Lower leg skin (tissue), 4 donors: ENCODE measurements at regions not wholly inside any gene's neighbourhood (a gene's known extent, or its start where the extent isn't known, plus 50 kb on each side); places are given as distances from the start of the nearest gene placed in this dataset.

Experiments
- DNase-seq, 2 donors: peaks; one replicate each; pipeline ENCODE4 v3.0.0-alpha.2; 2019; ENCODE audit warnings: low spot score in 2 of 2
- H3K4me3 ChIP-seq: fragments of 200-600 bp; sonication (generic); 2 replicates; pipeline ENCODE4 v1.5.1; 2017; ENCODE audit warnings: mild to moderate bottlenecking, low read depth; ENCODE audit not compliant: poor library complexity, severe bottlenecking
- CTCF ChIP-seq, 3 donors: fragments of 450-650 bp; IDR thresholded peaks; one replicate each; pipeline ENCODE4 v1.5.1; 2016; ENCODE audit warnings: antibody characterized with exemption in 3 of 3, mild to moderate bottlenecking in 3 of 3, moderate library complexity in 2 of 3
- POLR2A ChIP-seq, 2 donors: fragments of 450-650 bp; IDR thresholded peaks; one replicate each; pipeline ENCODE4 v1.6.1; 2016 to 2017; ENCODE audit warnings: antibody characterized with exemption in 2 of 2, mild to moderate bottlenecking in 1 of 2, moderate library complexity in 1 of 2
- WGBS, 2 donors: methylation state at CpG; one replicate each; pipeline ENCODE4 v1.1.5; 2018; 5-methylcytosine and 5-hydroxymethylcytosine counted together
- intact Hi-C: fragments of 100-400 bp; cut with DNase I; formaldehyde crosslinking; loops from one replicate; pipeline ENCODE4 v1.15.0; 2023; ENCODE audit warnings: low total_unique reads

DNA sequence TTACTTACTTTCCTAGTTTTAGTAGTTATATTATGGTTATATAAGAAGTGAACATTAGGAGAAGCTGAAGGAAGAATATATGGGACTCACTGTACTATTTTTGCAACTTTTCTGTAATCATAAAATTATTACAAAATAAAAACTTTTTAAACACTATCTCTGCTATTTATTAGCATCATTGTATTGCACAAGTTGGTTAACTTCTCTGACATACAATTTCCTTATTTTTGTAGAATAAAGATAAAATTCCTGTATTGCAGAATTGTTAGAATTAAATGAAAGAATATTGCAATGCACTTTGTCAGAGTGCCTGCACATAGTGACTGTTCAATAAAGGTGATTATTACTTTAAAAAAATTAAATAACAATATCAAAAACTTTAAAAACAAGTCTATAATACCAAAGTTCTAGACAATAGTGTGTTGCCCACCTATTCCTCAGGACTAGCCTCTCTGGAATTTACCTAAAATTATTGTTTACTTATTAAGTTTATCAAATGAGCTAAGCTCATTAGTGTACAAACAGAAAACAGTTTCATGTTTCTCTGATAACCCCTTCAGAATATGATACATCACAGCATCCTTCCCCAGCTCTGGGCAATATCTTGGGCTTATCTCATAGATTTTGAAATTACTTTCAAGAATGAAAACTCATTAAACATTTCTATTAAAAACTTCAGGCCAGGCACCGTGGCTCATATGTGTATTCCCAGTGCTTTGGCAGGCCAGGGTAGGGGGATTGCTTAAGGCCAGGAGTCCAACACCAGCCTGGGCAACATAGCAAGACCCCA lies 77.4 kb upstream of the TMPO start:
- H3K4me3 ChIP-seq: no peak overlapping the region
- intact Hi-C loops: no loop called here
- TF ChIP-seq CTCF (IDR thresholded peaks at IDR 0.05): no peak
- no peak for TF ChIP-seq POLR2A (IDR thresholded peaks at IDR 0.05)
- 86 to 87% methylated on average over 1 of the region's 1 CpG for WGBS, 2 donors
- DNase-seq: no peak

- no peak for DNase-seq
- TF ChIP-seq POLR2A (IDR thresholded peaks at IDR 0.05) (no peak), CTCF (IDR thresholded peaks at IDR 0.05) (no peak)
- no peak overlapping the region for H3K4me3 ChIP-seq
- intact Hi-C loops: no loop called here
- 52 to 67% methylated on average over 1 of the region's 1 CpG for WGBS, 2 donors
Measured at GRCh38 chr12:98438656-98439230, 76.6 kb upstream of the TMPO start.

GRCh38 chr12:98439471-98439951 lies 75.9 kb upstream of the TMPO start:
- no peak for DNase-seq
- TF ChIP-seq CTCF (IDR thresholded peaks at IDR 0.05) (no peak), POLR2A (IDR thresholded peaks at IDR 0.05) (no peak)
- intact Hi-C loops: no loop called here
- WGBS, 2 donors: 47 to 57% methylated on average over 3 of the region's 3 CpGs
- H3K4me3 ChIP-seq: no peak overlapping the region

DNA sequence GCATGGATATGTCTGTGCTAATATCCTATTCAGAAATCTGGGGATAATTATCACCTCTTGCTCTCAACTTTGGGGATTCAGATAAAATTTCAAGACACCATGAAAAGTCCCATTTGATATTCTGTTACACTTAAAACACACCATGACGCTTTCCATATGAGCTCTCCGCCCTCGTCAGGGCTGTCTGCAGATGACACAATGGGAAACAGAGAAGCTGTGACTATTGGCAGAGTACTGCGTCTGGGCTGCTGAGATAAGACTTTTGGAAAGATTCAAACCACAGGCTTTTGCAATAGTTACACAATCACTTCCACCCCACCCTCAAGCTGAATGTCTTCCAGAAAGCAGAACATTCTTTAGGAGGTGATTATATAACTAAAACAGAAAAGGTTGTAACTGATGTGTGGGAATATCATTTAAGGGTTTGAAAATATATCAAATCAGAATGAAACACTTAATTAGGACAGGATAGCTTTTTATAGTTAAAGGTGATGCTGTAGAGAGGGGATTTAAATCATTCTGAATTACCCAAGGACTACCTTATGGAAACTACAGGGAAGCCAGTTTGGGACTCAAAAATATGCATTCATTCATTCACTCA lies 75.3 kb upstream of the TMPO start:
- TF ChIP-seq CTCF (IDR thresholded peaks at IDR 0.05): no peak
- TF ChIP-seq POLR2A (IDR thresholded peaks at IDR 0.05): no peak
- intact Hi-C loops: no loop called here
- DNase-seq: peak in 1 of 2 donors; percentile 79
- no peak overlapping the region for H3K4me3 ChIP-seq
- 2% methylated on average over 4 of the region's 4 CpGs for WGBS, 2 donors

DNA sequence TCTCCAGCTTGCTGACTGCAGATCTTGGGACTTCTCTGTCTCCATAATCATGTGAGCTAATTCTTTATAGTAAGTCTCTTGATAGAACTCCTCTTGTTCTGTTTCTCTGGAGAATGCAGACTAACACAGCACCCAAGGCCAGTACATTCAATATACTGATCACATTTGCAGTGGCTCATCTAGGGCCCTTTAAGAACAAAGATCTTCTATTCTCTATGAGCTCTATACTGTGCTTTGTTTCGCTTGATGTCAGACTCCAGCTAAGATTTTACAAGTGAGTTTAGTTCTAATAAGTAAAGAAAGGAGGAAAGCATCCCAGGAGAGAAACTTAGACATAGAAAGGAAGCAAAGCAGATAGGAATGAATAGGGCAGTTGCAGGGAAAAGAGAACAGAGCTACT lies 69.3 kb upstream of the TMPO start:
- intact Hi-C loops: no loop called here
- WGBS, 2 donors: 77 to 78% methylated on average over 1 of the region's 1 CpG
- TF ChIP-seq POLR2A (IDR thresholded peaks at IDR 0.05) (no peak), CTCF (IDR thresholded peaks at IDR 0.05) (no peak)
- no peak overlapping the region for H3K4me3 ChIP-seq
- DNase-seq: no peak
